GM21515 (cell line): ENCODE measurements at regions not wholly inside any gene's neighbourhood (a gene's known extent, or its start where the extent isn't known, plus 50 kb on each side); places are given as distances from the start of the nearest gene placed in this dataset.
"Not testable (repeated sequence)": the region's sequence is repeated elsewhere in the genome, so short reads cannot be mapped to it uniquely, and the experiment has no call there.

ENCODE experiments used
- ATAC-seq: cut with Tn5 transposase; IDR thresholded peaks from one replicate; pipeline ENCODE4 v1.9.1; 2021; ENCODE audit not compliant: unreplicated experiment

DNA sequence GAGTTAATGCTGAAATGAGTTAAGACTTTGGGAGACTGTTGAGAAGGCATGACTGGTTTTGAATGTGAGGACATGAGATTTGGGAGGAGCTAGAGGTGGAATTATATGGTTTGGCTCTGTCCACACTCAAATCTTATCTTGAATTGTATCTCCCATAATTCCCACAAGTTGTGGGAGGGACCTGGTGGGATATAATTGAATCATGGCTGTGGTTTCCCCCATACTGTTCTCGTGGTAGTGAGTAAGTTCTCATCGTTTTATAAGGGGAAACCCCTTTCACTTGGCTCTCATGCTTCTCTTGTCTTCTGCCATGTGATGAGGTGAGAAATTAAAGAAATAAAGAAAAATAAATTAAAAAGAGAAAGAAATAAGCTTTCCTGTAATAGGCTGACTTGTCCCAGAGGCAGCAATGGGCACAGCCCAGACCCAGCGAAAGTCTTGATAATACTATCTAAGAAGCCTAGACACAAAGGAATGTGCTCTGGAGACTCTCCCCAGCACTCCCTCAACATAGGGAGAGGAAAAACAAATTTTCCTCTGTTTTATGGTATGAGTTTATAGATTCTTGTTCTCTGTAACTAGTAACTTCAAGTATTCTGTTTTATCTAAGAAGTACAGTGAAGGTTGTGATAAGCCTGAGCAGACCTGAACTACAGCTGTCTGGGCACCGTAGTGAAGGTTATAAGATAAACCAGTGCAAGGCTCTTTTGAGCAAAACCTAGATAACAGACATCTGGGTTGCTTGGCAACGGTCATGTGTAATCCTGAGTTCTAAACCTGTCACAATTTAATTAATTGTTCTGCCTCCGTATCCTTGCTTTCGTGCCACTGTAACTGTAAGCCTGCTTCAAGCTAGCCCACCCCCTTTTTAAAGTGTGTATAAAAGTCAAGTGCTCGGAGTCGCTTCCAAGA, 88.9 kb upstream of the ECI2 start:
- ATAC-seq, result no peak

GRCh38 chr6:4220558-4220957, 85.2 kb upstream of the ECI2 start:
- no peak for ATAC-seq

GRCh38 chr6:4218619-4219317, 83.4 kb upstream of the ECI2 start:
- ATAC-seq, result not testable (repeated sequence)

DNA sequence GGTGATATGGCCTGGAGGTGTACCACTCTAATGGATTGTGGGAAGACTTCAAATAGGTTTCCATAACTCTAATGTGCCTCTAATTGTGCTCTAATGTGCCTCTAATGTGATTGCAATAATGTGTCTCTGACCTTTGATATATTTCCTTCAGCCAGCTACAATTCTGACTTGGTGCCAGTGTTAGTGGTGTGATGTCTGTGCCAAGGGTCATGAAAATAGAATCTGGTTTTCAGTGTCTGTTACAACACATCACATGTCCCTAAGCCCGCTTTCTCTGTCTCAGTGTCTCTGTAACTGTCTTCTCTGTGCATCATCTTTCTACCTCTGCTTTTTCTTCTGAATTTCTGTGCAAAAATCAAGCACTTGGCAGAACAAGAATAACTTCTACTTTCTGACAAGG, 77.2 kb upstream of the ECI2 start:
- ATAC-seq, result no peak

DNA sequence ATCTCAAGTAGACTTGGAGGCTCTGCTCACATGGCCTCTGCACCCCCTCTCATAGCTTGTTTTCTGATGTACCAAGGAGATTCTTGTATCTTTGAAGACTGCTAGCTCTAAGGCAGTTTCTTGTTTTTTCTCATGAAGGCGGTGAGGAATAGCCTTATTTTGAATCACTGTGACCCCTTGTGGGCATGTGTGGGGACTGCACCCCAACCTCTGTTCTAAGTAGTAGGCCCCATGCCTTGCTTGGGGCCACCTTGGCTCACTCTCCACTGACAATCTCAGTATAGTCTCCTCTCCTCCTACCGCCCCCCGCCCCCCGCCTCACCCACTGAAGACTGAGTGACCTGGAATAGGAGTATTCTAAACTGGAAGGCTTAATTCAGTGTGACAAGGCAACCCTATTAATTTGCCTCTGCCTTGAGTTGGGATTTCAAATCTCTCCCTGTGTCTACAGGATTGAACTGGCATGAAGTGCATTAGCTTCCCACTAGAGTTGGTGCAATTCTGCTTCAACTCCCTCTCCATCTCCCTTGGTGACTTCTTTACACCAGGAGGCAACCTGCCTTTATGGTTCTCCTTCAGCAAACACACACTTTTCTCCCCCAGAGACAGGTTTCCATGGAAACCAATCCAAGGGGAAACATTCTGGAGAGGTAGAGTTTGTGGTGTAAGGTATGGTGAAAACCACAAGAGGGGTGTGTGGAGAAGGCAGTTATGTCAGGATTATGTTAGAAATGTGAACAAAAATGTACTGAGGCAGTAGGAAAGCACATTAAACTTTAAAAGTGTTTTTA, 75.4 kb upstream of the ECI2 start:
- no peak for ATAC-seq

DNA sequence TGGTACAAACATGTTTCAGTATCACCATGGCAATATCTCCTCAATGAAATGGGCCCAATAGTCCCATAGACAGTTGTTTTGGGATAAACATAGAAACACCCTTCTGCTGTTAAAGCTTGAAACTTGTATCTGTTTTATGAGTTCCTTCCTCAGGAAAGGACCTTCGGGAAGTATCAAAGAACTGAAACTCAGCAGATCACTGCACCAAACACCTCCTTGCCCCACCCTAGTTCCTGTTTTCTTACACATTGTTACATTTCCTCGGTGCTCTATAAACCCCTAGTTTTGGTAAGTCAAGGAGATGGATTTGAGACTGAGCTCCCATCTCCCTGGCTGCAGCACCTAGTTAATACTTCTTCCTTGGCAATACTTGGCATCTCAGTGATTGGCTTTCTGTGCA, 73.8 kb upstream of the ECI2 start:
- no peak for ATAC-seq

GRCh38 chr6:4208158-4208557, 72.8 kb upstream of the ECI2 start:
- no peak for ATAC-seq

DNA sequence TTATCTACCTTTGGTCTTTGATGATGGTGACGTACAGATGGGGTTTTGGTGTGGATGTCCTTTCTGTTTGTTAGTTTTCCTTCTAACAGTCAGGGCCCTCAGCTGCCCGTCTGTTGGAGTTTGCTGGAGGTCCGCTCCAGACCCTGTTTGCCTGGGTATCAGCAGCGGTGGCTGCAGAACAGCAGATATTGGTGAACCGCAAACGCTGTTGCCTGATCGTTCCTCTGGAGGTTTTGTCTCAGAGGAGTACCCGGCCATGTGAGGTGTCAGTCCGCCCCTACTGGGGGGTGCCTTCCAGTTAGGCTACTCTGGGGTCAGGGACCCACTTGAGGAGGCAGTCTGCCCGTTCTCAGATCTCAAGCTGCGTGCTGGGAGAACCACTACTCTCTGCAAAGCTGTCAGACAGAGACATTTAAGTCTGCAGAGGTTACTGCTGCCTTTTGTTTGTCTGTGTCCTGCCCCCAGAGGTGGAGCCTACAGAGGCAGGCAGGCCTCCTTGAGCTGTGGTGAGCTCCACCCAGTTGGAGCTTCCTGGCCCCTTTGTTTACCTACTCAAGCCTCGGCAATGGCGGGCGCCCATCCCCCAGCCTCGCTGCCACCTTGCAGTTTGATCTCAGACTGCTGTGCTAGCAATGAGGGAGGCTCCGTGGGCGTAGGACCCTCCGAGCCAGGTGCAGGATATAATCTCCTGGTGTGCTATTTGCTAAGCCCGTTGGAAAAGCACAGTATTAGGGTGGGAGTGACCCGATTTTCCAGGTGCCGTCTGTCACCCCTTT, 68.5 kb upstream of the ECI2 start:
- not testable (repeated sequence) for ATAC-seq

DNA sequence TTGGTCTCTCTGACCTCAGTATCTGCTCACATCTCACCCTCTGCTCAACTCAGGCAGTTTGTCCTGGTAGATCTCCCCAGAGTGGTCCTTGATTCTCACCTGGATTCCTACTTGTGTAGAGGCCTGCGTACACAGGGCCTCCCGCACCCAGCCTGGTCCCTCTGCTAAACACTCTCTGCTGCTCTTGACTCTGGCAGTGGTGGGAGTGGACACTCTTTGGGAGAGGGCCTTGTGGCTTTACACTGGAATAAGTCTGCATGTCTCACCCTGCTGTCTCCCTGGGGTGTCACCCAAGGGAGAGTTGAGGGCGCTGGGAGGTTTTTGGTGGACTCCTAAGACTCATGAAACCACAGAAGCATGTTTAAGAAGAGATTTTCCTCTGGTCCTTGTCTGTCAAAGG, 57.3 kb upstream of the ECI2 start:
- ATAC-seq, result no peak

- no peak for ATAC-seq
Observed at GRCh38 chr6:4192173-4192572, 56.8 kb upstream of the ECI2 start.

DNA sequence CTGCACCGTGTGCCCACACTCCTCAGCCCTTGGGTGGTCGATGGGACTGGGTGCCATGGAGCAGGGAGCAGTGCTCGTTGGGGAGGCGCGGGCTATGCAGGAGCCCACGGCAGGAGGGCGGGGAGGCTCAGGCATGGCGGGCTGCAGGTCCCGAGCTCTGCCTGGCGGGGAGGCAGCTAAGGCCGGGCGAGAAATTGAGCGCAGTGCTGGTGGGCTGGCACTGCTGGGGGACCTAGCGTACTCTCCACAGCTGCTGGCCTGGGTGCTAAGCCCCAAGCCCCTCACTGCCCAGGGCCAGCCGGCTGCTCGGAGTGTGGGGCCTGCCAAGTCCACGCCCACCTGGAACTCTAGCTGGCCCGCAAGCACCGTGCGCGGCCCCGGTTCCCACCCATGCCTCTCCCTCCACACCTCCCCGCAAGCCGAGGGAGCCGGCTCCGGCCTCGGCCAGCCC, 55.9 kb upstream of the ECI2 start:
- ATAC-seq, result no peak

DNA sequence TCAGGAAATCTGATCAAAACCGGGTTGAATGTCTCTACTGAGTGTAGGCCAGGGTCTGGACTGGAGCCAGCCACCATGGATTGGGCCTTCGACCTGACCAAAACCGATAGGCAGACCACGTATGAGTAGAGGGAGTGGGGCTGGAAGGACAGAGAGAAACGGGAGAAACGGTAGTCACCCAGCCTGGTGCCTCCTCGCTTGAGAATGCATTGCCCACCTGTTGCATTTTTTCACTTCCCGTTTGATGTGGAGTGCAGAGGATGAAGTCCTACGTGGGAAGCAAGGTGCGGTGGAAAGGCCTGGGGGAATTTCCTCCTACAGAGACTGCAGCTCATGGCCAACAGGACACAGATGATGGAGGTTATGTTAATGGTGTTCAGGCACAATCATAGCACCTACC, 53.9 kb upstream of the ECI2 start:
- ATAC-seq, result no peak

GRCh38 chr6:4188801-4189200, 53.4 kb upstream of the ECI2 start:
- no peak for ATAC-seq

DNA sequence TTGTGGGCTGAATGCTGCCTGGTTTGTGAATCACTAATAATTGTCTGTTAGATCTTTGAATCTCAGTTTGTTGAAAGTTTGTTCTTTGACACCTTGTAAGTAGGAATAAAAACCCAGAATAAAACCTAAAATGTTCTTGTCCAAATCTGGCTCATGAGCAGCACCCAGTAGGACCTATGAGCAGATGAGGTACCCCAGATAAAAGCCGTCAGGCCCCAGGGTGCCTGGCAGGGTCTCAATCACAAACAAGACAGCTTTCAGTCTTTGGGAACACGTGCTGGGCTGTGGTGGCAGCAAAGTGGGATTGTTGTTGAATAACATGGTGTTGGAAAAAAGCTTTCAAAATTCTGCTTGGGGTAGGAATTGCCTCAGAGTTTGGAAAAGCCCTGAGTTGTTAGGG, 52.1 kb upstream of the ECI2 start:
- ATAC-seq, result no peak

DNA sequence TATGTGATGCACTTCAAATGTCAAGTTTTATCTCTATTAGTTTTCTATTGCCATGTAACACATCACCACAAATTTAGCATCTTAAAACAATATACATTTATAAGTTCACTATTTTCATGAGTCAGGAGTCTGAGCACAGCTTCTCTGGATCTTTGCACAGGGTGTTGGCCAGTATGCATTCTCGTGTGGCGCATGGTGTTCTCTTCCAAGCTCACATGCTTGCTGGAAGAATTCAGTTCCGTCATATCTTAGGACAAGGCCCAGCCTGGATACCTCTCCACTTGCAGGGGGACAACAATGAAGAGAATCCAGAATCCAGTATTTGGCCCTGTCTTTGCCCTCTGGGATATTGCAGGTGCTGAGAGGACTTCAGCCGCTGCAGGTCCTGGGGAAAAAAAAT, 51.0 kb upstream of the ECI2 start:
- no peak for ATAC-seq

DNA sequence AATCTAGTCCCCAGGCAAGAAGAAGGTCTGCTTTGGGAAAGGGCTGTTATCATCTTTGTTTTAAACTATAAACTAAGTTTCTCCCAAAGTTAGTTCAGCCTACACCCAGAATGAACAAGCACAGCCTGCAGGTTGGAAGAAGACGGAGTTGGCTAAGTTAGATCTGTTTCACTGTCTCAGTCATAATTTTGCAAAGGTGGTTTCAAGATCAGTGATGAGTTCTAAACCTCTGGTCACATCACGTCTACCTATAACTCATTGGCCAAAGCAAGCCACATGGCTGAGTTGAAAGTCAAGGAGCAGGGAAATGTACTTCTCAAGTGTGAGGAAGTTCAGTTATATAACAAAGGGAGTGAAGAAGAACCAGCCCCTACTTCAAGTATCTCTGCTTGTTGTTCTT, 50.5 kb upstream of the ECI2 start:
- ATAC-seq, result no peak

- ATAC-seq, result no peak
Observed at GRCh38 chr6:4185419-4185818, 50.0 kb upstream of the ECI2 start.
